Lung (tissue), 11 donors: ENCODE measurements at regions not wholly inside any gene's neighbourhood (a gene's known extent, or its start where the extent isn't known, plus 50 kb on each side); places are given as distances from the start of the nearest gene placed in this dataset.
"Not testable (repeated sequence)": the region's sequence is repeated elsewhere in the genome, so short reads cannot be mapped to it uniquely, and the experiment has no call there.

Experiments
- ATAC-seq: fragments of 200-7000 bp; cut with Tn5 transposase; one replicate; pipeline ENCODE4 v1.9.1; 2020; ENCODE audit warnings: moderate number of reproducible peaks; ENCODE audit not compliant: insufficient read depth, low FRiP score
- DNase-seq, 3 donors: peaks; one replicate each; pipeline ENCODE4 v3.0.0-alpha.2; 2013 to 2017
- H3K27ac ChIP-seq, 2 donors: one replicate each; pipeline ENCODE4 v1.5.1; 2013; ENCODE audit warnings: mild to moderate bottlenecking in 2 of 2, moderate library complexity in 2 of 2, control low read depth in 1 of 2, inconsistent platforms in 1 of 2, low read depth in 1 of 2, low read length in 1 of 2
- H3K27me3 ChIP-seq, 3 donors: one replicate each; pipeline ENCODE4 v1.5.1; 2013; ENCODE audit warnings: low read length in 2 of 3; ENCODE audit not compliant: control insufficient read depth in 3 of 3, insufficient read depth in 3 of 3
- H3K36me3 ChIP-seq, 4 donors: one replicate each; pipeline ENCODE4 v1.5.1; 2013; ENCODE audit warnings: low read length in 4 of 4, mild to moderate bottlenecking in 1 of 4, moderate library complexity in 1 of 4; ENCODE audit not compliant: control insufficient read depth in 4 of 4, insufficient read depth in 4 of 4
- H3K4me1 ChIP-seq, 5 donors: one replicate each; pipeline ENCODE4 v1.5.1; 2013; ENCODE audit warnings: low read length in 5 of 5, mild to moderate bottlenecking in 2 of 5, moderate library complexity in 1 of 5; ENCODE audit not compliant: control insufficient read depth in 5 of 5, insufficient read depth in 5 of 5
- H3K4me3 ChIP-seq: one replicate; pipeline ENCODE4 v1.5.1; 2013; ENCODE audit warnings: mild to moderate bottlenecking, control low read depth, moderate library complexity
- H3K9ac ChIP-seq, 2 donors: one replicate each; pipeline ENCODE4 v1.5.1; 2013; ENCODE audit warnings: low read length in 2 of 2, control low read depth in 1 of 2; ENCODE audit not compliant: insufficient read depth in 1 of 2
- H3K9me3 ChIP-seq, 4 donors: one replicate each; pipeline ENCODE4 v1.5.1; 2013; ENCODE audit warnings: low read length in 3 of 4, mild to moderate bottlenecking in 1 of 4, moderate library complexity in 1 of 4; ENCODE audit not compliant: control insufficient read depth in 4 of 4, insufficient read depth in 3 of 4
- CTCF ChIP-seq: IDR thresholded peaks from 2 replicates; pipeline ENCODE4 v1.5.1; 2012; ENCODE audit warnings: mild to moderate bottlenecking; ENCODE audit errors: control extremely low read depth, extremely low read depth
- WGBS, 2 donors: extraction: QIAGEN DNeasy Blood & Tissue Kit; methylation state at CpG; one replicate each; pipeline ENCODE4 v1.1.7; 2013; 5-methylcytosine and 5-hydroxymethylcytosine counted together
- donor health status: control.
- donor health status: control.
- donor health status: Bipolar disorder and iron deficiency.
- donor health status: healthy.
- donor health status: DM: yes; HTN: yes; CAD: no.

GRCh38 chr1:185648858-185649589 lies 85.2 kb upstream of the HMCN1 start:
- H3K27ac ChIP-seq: no peak overlapping the region
- TF ChIP-seq CTCF: no peak

GRCh38 chr1:185647597-185648267 lies 86.5 kb upstream of the HMCN1 start:
- not testable (repeated sequence) for H3K9me3 ChIP-seq, H3K36me3 ChIP-seq, H3K4me3 ChIP-seq, ATAC-seq, H3K27ac ChIP-seq, DNase-seq, H3K27me3 ChIP-seq, H3K9ac ChIP-seq
- H3K4me1 ChIP-seq: peaks cover 0 to 25% (median 8%) of the 10 kb centered on the region in 5 donors
- WGBS, 2 donors: 91% methylated on average over 12 of the region's 12 CpGs

More at GRCh38 chr1:185648858-185649589, 85.2 kb upstream of the HMCN1 start:
- Histone ChIP-seq H3K9ac (no peak overlapping the region), H3K27me3 (no peaks in the 10 kb centered on the region), H3K9me3 (peaks cover 0 to 3% (median 0%) of the 10 kb centered on the region in 4 donors), H3K4me1 (peaks cover 0 to 25% (median 8%) of the 10 kb centered on the region in 5 donors), H3K36me3 (no peaks in the 10 kb centered on the region), H3K4me3 (no peak overlapping the region)
- DNase-seq (no peak), ATAC-seq (no peak)
- WGBS, 2 donors: 97 to 98% methylated on average over 38 of the region's 38 CpGs

- H3K9ac ChIP-seq: peak overlapping the region in 1 of 2 donors; percentile 26
- ATAC-seq (peak; percentile 82), DNase-seq (peak; percentile 87 to 99 (median 99))
- peaks cover 0 to 4% (median 0%) of the 10 kb centered on the region in 4 donors for H3K9me3 ChIP-seq
- H3K36me3 ChIP-seq: no peaks in the 10 kb centered on the region
- H3K27ac ChIP-seq: peak overlapping the region; percentile 63 to 87
- 12 to 25% methylated on average over 3 of the region's 3 CpGs for WGBS, 2 donors
- no peak overlapping the region for H3K4me3 ChIP-seq
- H3K27me3 ChIP-seq: no peaks in the 10 kb centered on the region
- H3K4me1 ChIP-seq: peaks cover 0 to 25% (median 8%) of the 10 kb centered on the region in 5 donors
- TF ChIP-seq CTCF: no peak
Measured at GRCh38 chr1:185646202-185646683, 87.9 kb upstream of the HMCN1 start.

GRCh38 chr1:185645686-185646085 lies 88.5 kb upstream of the HMCN1 start:
- WGBS, 2 donors: 56 to 84% methylated on average over 1 of the region's 1 CpG
- no peak for DNase-seq
- TF ChIP-seq CTCF: no peak
- Histone ChIP-seq H3K4me1 (peaks cover 0 to 25% (median 8%) of the 10 kb centered on the region in 5 donors), H3K4me3 (no peak overlapping the region), H3K27me3 (no peaks in the 10 kb centered on the region), H3K27ac (peak overlapping the region in 1 of 2 donors; percentile 45), H3K9ac (no peak overlapping the region), H3K36me3 (no peaks in the 10 kb centered on the region), H3K9me3 (peaks cover 0 to 4% (median 0%) of the 10 kb centered on the region in 4 donors)
- ATAC-seq: no peak
